ENCODE measurements at regions not wholly inside any gene's neighbourhood (a gene's known extent, or its start where the extent isn't known, plus 50 kb on each side); places are given as distances from the start of the nearest gene placed in this dataset.

GRCh38 chr12:127223731-127224130, 1043.2 kb upstream of the TMEM132C start:
- no peak for DNase-seq

DNA sequence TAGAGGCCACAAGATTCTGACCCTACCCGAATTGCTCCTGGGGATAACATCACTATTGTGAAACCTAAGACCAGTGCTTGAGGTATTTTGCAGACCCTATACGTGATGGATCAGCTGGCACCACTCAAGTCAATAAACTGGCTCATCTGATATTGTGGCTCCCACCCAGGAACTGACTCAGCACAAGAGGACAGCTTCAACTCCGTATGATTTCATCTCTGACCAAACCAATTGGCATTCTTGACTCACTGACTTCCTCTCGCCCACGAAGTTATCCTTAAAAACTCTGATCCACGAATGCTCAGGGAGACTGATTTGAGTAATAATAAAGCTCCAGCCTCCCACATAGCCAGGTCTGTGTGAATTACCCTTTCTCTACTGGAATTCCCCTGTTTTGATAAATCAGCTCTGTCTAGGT, 1036.1 kb upstream of the TMEM132C start:
- DNase-seq = no peak

GRCh38 chr12:127231371-127231770, 1035.6 kb upstream of the TMEM132C start:
- DNase-seq = no peak

- no peak for DNase-seq
Measured at GRCh38 chr12:127233016-127233415, 1034.0 kb upstream of the TMEM132C start.

GRCh38 chr12:127235761-127236160, 1031.2 kb upstream of the TMEM132C start:
- DNase-seq = no peak

GRCh38 chr12:127236491-127236890, 1030.5 kb upstream of the TMEM132C start:
- DNase-seq = no peak

GRCh38 chr12:127237151-127237550, 1029.8 kb upstream of the TMEM132C start:
- DNase-seq = no peak

- DNase-seq = no peak
Measured at GRCh38 chr12:127238107-127238506, 1028.9 kb upstream of the TMEM132C start.

GRCh38 chr12:127239781-127240180, 1027.2 kb upstream of the TMEM132C start:
- no peak for DNase-seq

- DNase-seq = no peak
Measured at GRCh38 chr12:127240249-127240929, 1026.6 kb upstream of the TMEM132C start.

DNA sequence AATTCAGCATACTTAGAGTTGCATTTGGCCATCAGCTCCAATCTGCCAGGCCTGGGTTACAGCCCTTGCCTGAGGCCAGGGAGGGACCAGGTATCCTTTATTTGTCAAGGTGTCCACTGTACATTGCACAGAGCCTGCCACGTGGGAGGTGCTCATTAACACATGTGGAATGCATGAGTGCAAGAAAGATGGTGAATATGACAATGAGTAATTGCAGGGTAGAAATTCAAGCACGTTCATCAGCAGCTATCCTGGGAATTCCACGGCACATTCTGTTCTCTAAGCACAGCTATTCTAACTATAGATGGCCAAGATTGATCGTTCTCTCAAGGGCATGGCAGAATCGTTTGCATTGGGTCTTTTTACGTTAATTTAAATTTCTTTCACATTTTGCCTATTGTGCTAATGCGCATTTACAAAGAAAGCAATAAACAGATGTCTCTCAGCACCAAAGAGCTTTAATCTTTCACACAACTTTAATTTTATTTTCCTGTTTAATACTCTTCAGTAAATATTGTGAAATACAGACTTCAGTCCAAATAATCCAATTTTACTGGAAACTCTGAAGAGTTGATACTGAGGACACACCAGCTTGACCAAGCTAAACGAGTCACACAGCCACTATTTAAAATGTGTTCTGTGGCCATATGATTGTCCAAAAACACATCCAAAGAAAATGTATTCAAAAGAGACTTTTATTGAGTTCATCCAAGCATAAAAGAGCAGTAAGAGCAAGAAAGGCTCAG, 1025.7 kb upstream of the TMEM132C start:
- no peak for DNase-seq

DNA sequence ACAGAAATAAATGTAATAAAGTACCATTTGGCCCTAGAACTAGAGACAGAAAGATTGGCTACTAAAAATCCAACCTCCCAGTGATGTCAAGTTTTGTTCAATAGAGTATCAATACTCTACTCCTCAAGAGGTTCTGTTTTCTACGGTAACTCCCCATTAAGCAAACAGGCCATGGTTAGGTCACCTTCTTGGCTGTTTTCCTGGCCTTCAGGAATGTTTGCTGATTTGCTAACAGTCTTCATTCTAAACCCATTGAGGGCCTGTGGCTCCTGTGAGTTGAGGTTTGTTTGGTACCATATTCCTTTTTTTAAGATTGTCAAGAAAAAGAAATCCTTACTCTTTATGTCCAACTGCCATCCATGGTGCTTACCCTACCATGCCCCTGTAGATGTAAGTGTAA, 1022.0 kb upstream of the TMEM132C start:
- no peak for DNase-seq

- no peak for DNase-seq
Measured at GRCh38 chr12:127245437-127245836, 1021.5 kb upstream of the TMEM132C start.

DNA sequence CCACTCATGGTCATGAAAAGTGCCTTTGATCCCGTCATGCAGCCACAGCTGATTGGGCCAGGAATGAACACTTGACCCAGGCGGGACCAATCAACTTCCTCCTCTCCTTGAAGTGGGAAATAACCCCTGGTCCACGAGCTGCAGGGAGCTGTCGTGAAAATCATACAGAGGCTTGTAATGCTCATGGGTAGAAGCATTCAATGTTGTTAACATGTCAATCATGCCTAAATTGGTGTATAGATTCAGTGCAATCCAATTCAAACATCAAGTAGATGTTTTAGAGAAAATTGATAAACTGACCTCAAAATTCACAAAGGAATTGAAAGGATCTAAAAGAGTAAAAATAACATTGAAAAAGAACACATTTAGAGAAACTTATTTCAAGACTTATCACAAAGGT, 1019.0 kb upstream of the TMEM132C start:
- no peak for DNase-seq

DNA sequence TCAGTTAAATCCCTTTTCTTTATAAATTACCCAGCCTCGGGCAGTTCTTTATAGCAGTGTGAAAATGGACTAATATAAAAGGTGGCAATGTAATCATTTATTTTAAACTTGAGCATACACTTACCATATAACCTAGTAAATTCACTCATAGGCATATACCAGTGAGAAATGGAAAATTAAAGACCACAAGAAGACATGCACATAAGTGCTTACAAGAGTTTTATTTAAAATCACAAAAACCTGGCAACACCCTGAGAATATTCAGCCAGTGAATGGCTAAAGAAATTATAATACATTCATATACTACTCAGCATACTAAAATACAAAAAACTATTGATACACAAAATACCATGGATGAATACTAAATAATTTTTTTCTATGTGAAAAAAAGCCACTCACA, 1017.5 kb upstream of the TMEM132C start:
- DNase-seq = no peak

DNA sequence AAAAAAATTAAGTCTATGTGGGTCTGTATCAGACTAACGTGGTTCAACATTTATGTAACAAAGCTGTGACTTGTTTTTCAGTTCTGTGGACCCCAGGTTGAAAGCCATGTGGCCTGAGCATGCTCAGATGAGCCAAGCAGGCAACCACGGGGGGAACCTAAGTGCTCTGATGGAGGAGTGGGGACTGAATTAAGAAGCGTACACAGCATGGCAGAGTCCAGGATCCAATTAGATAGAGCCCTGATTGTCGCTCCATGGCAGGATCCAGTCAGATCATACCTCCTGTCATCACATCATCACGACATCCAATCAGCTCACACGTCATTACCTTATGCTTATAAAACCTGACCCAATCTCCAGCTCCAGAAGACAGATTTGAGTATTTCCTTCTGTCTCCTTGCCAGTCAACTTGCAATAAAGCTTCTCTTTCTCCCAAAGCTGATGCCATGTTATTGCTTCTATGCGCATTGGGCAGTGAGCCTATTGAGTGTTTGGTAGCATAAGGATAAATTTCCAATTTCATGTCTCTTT, 1013.1 kb upstream of the TMEM132C start:
- no peak for DNase-seq

DNA sequence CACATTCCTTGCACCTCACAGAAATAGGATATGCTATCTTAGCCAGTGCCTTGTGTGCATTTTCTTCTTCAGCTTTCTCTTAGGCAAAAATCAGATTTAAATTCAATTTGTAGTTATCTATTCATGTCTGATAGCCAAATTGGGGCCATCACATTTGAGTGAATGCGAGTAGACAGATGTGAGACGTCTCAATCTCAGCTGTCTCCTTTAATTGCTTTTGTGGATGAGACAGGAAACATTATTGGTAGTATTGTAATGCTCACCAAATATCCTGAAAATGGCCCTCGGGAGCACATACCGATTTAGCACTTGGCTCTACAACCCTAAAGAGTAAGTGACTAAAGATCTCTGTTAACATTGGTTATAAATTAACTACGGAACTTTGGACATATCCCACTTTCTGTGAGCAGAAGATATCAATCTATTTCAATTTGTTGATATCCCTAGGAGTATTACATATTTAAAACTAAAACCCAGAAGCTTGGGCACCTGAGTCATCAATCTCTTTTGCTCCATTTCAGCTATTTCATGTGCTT, 1012.5 kb upstream of the TMEM132C start:
- no peak for DNase-seq

- no peak for DNase-seq
Measured at GRCh38 chr12:127257366-127257935, 1009.5 kb upstream of the TMEM132C start.

DNA sequence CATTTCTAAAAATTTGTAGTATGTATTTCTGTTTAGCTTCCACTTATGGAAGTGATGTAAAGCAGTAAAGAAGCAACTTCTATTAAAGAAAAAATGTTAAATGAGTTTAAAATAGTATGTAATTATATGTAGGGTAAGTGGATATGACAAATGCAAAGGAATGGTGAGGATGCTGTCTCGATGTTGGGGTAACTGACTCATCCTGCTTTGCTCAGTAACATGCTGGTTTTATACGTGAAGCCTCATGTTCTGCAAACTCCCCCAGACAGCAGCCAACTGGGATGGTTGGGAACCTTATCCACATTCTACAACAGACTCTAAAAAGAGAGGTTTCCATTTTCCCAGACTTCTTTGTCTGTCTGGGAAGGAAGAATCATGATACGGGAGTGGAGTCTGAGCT, 1006.4 kb upstream of the TMEM132C start:
- no peak for DNase-seq

DNA sequence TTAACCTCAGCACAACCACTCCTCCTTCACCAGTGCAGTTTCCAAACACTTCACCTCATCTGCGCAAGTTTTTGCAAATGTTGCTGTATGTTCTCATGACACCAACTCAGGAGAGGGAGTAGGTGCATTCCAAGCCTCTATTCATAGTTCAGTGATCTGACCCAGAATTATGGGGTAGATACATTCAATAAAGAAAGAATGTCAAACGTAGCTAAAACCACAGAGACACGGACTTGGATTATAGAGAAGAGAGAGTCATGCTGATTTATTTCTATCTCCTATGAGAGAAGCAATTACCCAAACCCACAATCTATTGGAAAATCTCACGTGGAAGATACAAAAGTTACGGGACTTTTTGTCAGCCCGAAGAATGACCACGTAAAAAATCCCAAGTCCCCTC, 1006.0 kb upstream of the TMEM132C start:
- no peak for DNase-seq

DNA sequence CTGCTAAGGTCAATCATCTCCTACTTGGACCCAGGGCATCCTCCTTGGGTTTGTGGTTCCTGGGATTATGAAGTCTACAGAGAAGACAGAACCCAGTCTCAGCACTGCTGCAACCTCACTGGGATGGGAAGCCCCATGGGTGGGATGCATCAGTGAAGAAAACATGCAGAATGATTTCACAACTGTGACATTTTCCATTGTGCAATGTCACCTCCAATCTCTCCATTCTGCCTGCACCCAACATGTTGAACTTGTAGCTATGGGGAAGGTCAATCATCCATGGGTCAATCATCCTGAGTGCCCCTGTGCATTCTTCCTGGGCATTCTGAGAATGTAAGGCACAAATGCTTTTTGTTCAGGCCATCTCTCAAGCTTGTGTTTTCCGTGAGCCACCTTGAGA, 1004.4 kb upstream of the TMEM132C start:
- DNase-seq = no peak

DNA sequence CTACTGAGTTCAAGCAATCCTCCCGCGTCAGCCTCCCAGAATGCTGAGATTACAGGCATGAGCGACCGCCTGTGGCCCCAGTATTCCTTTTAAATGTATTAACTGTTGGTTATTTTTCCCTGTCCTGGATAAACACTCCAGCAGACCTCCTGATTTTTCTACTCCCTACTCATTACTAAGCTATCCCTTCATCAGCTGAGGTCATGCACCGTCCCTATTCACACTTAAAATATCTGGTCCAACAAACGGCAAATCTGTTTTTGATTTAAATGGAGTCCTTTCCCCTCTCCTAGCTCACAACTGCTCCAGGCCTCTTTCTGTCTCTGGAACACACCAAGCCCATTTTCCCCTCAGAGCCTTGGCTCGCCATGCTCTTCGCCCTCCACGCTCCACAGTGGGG, 1003.3 kb upstream of the TMEM132C start:
- DNase-seq = no peak

DNA sequence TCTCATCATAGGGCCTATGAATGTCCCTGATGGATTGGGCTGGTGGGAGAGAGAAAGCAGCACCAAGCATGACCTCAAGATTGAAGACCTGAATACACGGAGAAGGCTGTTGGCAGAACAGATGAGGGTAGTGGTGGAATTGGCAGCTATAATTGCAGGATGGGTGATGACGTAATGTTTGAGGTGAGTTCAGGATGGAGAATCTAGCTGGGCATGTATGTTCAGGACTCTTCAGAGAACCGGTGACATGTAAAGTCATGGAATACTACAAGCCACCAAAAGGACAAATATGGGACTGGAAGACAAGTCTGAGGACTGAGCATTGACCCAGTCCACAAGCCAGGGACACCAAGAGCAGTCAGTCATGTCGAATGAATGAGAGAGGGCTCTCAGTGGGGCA, 999.8 kb upstream of the TMEM132C start:
- DNase-seq = no peak

- DNase-seq = no peak
Measured at GRCh38 chr12:127268213-127268612, 998.8 kb upstream of the TMEM132C start.

Data from DMS79 (cell line).